K562 (cell line): ENCODE measurements at regions not wholly inside any gene's neighbourhood (a gene's known extent, or its start where the extent isn't known, plus 50 kb on each side); places are given as distances from the start of the nearest gene placed in this dataset.
A peak's percentile ranks its signal among the peaks of the same experiment; 100 is the strongest.

Experiments used
- ATAC-seq: fragments of 200-7000 bp; cut with Tn5 transposase; 3 replicates; pipeline ENCODE4 v1.9.1; 2020; ENCODE audit warnings: moderate library complexity
- BruUV-seq: library from RNA; stranded (reverse); fragments of 400-500 nt; replicated peaks from 2 replicates; lab custom pipeline; 2021; lab: Mats Ljungman, UMichigan
- CTCF ChIA-PET: fragments of 300-600 bp; formaldehyde crosslinking; extraction: SDS; loops from one replicate; lab custom pipeline; 2021; ENCODE audit warnings: low intra/inter-chr PET ratio; lab: Yijun Ruan, JAX
- POLR2A ChIA-PET: fragments of 300-600, 350-650 bp; sonication (Branson Sonifier 250); formaldehyde crosslinking; extraction: SDS; loops from one replicate; lab custom pipeline; 2021; ENCODE audit warnings: antibody characterized with exemption, inconsistent platforms; lab: Yijun Ruan, JAX
- DNase-seq, 4 experiments: peaks; one replicate each; pipeline versions ENCODE4 v3.0.0 to v3.0.0-alpha.2; 2011 to 2018; ENCODE audit warnings: low spot score in 3 of 4, mixed read lengths in 3 of 4; ENCODE audit errors: extremely low read depth in 1 of 4
- FAIRE-seq: peaks from 2 replicates; lab custom pipeline; 2011; peaks lifted over from hg19 to GRCh38; lab: Jason Lieb, UNC
- H2AFZ ChIP-seq: 2 replicates; pipeline ENCODE4 v1.6.0; 2011; ENCODE audit warnings: low read depth, low read length, control low read depth, inconsistent platforms
- H3K27ac ChIP-seq: fragments of 200-600 bp; 3 replicates; pipeline ENCODE4 v1.8.0; 2011; ENCODE audit warnings: low read depth, mild to moderate bottlenecking, control low read depth, inconsistent platforms, low read length, moderate library complexity, mixed read lengths; ENCODE audit errors: extremely low read depth
- H3K27me3 ChIP-seq, 2 experiments: fragments of 300-600 bp in 1 of 2; 2 replicates in 1 of 2; 3 replicates in 1 of 2; pipeline versions ENCODE4 v1.6.0 to v1.8.0; 2011; ENCODE audit warnings: inconsistent platforms in 2 of 2, low read length in 2 of 2, mild to moderate bottlenecking in 1 of 2, mixed read lengths in 1 of 2, moderate library complexity in 1 of 2; ENCODE audit not compliant: control insufficient read depth in 2 of 2, insufficient read depth in 2 of 2
- H3K36me3 ChIP-seq: fragments of 300-600 bp; 3 replicates; pipeline ENCODE4 v1.8.0; 2011; ENCODE audit warnings: mild to moderate bottlenecking, low read length, inconsistent platforms; ENCODE audit not compliant: control insufficient read depth, insufficient read depth
- H3K4me1 ChIP-seq, 2 experiments: fragments of 200-600 bp in 1 of 2; replicated peaks in 1 of 2; 2 replicates in 1 of 2; 3 replicates in 1 of 2; pipeline versions ENCODE4 v1.5.1 to v1.8.0; 2011; ENCODE audit warnings: inconsistent platforms in 2 of 2, low read length in 2 of 2, mild to moderate bottlenecking in 1 of 2, mixed read lengths in 1 of 2, moderate library complexity in 1 of 2; ENCODE audit not compliant: control insufficient read depth in 2 of 2, insufficient read depth in 2 of 2
- H3K4me2 ChIP-seq: 2 replicates; pipeline ENCODE4 v1.6.1; 2011; ENCODE audit warnings: low read length, control low read depth, inconsistent platforms, mixed read lengths; ENCODE audit not compliant: insufficient read depth
- H3K4me3 ChIP-seq: fragments of 200-600 bp; sonication (generic), shearing (Covaris generic); 2 replicates; pipeline ENCODE4 v1.5.1; 2016; ENCODE audit warnings: control low read depth, inconsistent platforms
- H3K79me2 ChIP-seq: fragments of 200-600 bp; 3 replicates; pipeline ENCODE4 v1.8.0; 2011; ENCODE audit warnings: low read length, inconsistent platforms; ENCODE audit not compliant: control insufficient read depth, insufficient read depth
- H3K9ac ChIP-seq, 2 experiments: 2 replicates each; pipeline versions ENCODE4 v1.6.0 to v1.6.1; 2011; ENCODE audit warnings: low read depth in 2 of 2, low read length in 2 of 2, control low read depth in 1 of 2, inconsistent platforms in 1 of 2, mild to moderate bottlenecking in 1 of 2, mixed read lengths in 1 of 2; ENCODE audit not compliant: insufficient read depth in 1 of 2
- H3K9me1 ChIP-seq: one replicate; pipeline ENCODE4 v1.6.0; 2011; ENCODE audit warnings: inconsistent platforms, mild to moderate bottlenecking, low read length, moderate library complexity; ENCODE audit not compliant: control insufficient read depth, insufficient read depth
- H3K9me3 ChIP-seq: replicated peaks from 2 replicates; pipeline ENCODE4 v1.5.1; 2011; ENCODE audit warnings: low read depth, low read length, inconsistent platforms; ENCODE audit not compliant: control insufficient read depth, insufficient read depth
- H4K20me1 ChIP-seq: replicated peaks from 2 replicates; pipeline ENCODE4 v1.6.1; 2011; ENCODE audit warnings: low read length, inconsistent platforms, mixed read lengths; ENCODE audit not compliant: control insufficient read depth, insufficient read depth
- CXXC5 ChIP-seq: fragments of 250-450 bp; sonication (Bioruptor Pico); IDR thresholded peaks from 2 replicates; pipeline ENCODE4 v1.8.0; 2022; ENCODE audit warnings: inconsistent platforms, mild to moderate bottlenecking, moderate library complexity
- ERF ChIP-seq: fragments of 450-650 bp; formaldehyde crosslinking; IDR thresholded peaks from 2 replicates; pipeline ENCODE4 v1.4.0; 2020; ENCODE audit warnings: mild to moderate bottlenecking, mixed read lengths
- FOXJ3 ChIP-seq: sonication (generic); formaldehyde crosslinking; IDR thresholded peaks from 2 replicates; pipeline ENCODE4 v1.4.0; 2020; ENCODE audit warnings: mild to moderate bottlenecking, missing genetic modification reagents
- HDAC6 ChIP-seq: IDR thresholded peaks from 2 replicates; pipeline ENCODE4 v1.6.1; 2012; ENCODE audit warnings: low read depth, mild to moderate bottlenecking, control low read depth, inconsistent platforms, low read length, moderate library complexity
- MAFK ChIP-seq: IDR thresholded peaks from 2 replicates; pipeline ENCODE4 v1.6.1; 2011; ENCODE audit warnings: low read length, improper control_type of control experiment
- PCBP1 ChIP-seq: fragments of 200-400 bp; formaldehyde crosslinking; IDR thresholded peaks from 2 replicates; pipeline ENCODE4 v1.6.1; 2018; ENCODE audit warnings: mild to moderate bottlenecking, low read depth, low read length; ENCODE audit not compliant: poor library complexity, severe bottlenecking
- RBBP5 ChIP-seq: fragments of 200-600 bp; sonication (generic); IDR thresholded peaks from 2 replicates; pipeline ENCODE4 v1.6.1; 2012; ENCODE audit warnings: borderline replicate concordance, mild to moderate bottlenecking, low read length, control low read depth, inconsistent platforms; ENCODE audit not compliant: insufficient read depth, poor library complexity, severe bottlenecking
- SMAD3 ChIP-seq: fragments of 450-650 bp; formaldehyde crosslinking; conservative IDR thresholded peaks from 2 replicates; pipeline ENCODE4 v1.4.0; 2020; ENCODE audit warnings: mild to moderate bottlenecking
- ZBTB33 ChIP-seq: sonication (generic); formaldehyde crosslinking; IDR thresholded peaks from 2 replicates; pipeline ENCODE4 v1.8.1; 2023; ENCODE audit warnings: mild to moderate bottlenecking, missing genetic modification reagents
- ZBTB34 ChIP-seq: fragments of 250-450 bp; sonication (Bioruptor Pico); IDR thresholded peaks from 2 replicates; pipeline ENCODE4 v1.8.0; 2021; ENCODE audit warnings: mild to moderate bottlenecking, moderate library complexity
- whole genome bisulfite sequencing: fragments of 100-300 bp; shearing (Covaris generic); methylation state at CpG from one replicate; pipeline ENCODE4 v1.1.6; 2016; ENCODE audit warnings: low coverage, mixed read lengths; ENCODE audit not compliant: insufficient coverage; ENCODE audit errors: missing lambda C conversion rate; 5-methylcytosine and 5-hydroxymethylcytosine counted together
- in situ Hi-C: fragments of 300-500 bp; cut with MboI; formaldehyde crosslinking; loops from 4 replicates; pipeline ENCODE4 v1.15.0; 2018; ENCODE audit warnings: inconsistent platforms, mixed read lengths
- intact Hi-C: fragments of 100-400 bp; cut with micrococcal nuclease; formaldehyde crosslinking; loops from 2 replicates; pipeline ENCODE4 v1.14.2; 2022

GRCh38 chr5:3659907-3660306 is 64.3 kb downstream of the IRX1 start:
- POLR2A ChIA-PET, result no interaction called here
- Histone ChIP-seq H4K20me1 (no peaks in the 10 kb centered on the region), H3K27me3 (peaks cover 0 to 6% of the 10 kb centered on the region in 2 experiments; a peak in 1 of 5 replicates), H3K4me2 (no peak overlapping the region), H3K9me1 (no peaks in the 10 kb centered on the region), H3K36me3 (no peaks in the 10 kb centered on the region), H3K4me3 (no peak overlapping the region), H3K9me3 (no peaks in the 10 kb centered on the region), H2AFZ (no peak overlapping the region), H3K9ac (no peak overlapping the region), H3K79me2 (no peaks in the 10 kb centered on the region), H3K27ac (no peak overlapping the region), H3K4me1 (no peaks in the 10 kb centered on the region)
- BruUV-seq, result no TSS peak
- FAIRE-seq (peak; percentile 85), ATAC-seq (no peak), DNase-seq (peak in 1 of 4 experiments; percentile 9)
- in situ Hi-C loops (no loop called here), intact Hi-C loops (no loop called here)
- 1% methylated on average over 8 of the region's 8 CpGs for WGBS
- CTCF ChIA-PET, result no interaction called here
- TF ChIP-seq MAFK (no peak), PCBP1 (no peak), SMAD3 (CRISPR knock-in tag) (no peak)

- Histone ChIP-seq H3K27ac (no peak overlapping the region), H3K79me2 (no peaks in the 10 kb centered on the region), H4K20me1 (no peaks in the 10 kb centered on the region), H3K36me3 (no peaks in the 10 kb centered on the region), H3K9me3 (no peaks in the 10 kb centered on the region), H3K4me1 (no peaks in the 10 kb centered on the region)
- POLR2A ChIA-PET, result no interaction called here
- in situ Hi-C loops, result no loop called here
- intact Hi-C loops, result no loop called here
- whole genome bisulfite sequencing, result 0% methylated on average over 4 of the region's 4 CpGs
- CTCF ChIA-PET, result no interaction called here
- FAIRE-seq, result no peak
- TF ChIP-seq ZBTB34 (CRISPR knock-in tag) (no peak), CXXC5 (CRISPR knock-in tag) (no peak), FOXJ3 (no peak), ZBTB33 (CRISPR knock-in tag) (no peak), ERF (CRISPR knock-in tag) (no peak), HDAC6 (no peak), RBBP5 (no peak)
- TF ChIP-seq, all 486 proteins: peak for 0
- H3K9me1 ChIP-seq, result no peaks in the 10 kb centered on the region
- H2AFZ ChIP-seq, result no peak overlapping the region
- H3K27me3 ChIP-seq, result peaks cover 0 to 6% of the 10 kb centered on the region in 2 experiments; a peak in 1 of 5 replicates
- no peak overlapping the region for H3K9ac ChIP-seq
- no peak overlapping the region for H3K4me3 ChIP-seq
- no peak for DNase-seq
- H3K4me2 ChIP-seq, result no peak overlapping the region
- ATAC-seq, result no peak
- no TSS peak for BruUV-seq
Observed at GRCh38 chr5:3660630-3661029, 65.0 kb downstream of the IRX1 start.
